Heart right ventricle (tissue), 16 donors: ENCODE measurements at regions not wholly inside any gene's neighbourhood (a gene's known extent, or its start where the extent isn't known, plus 50 kb on each side); places are given as distances from the start of the nearest gene placed in this dataset.

ENCODE experiments used
- ATAC-seq, 8 donors: fragments of 200-7000 bp; cut with Tn5 transposase; one replicate each; pipeline ENCODE4 v1.9.1; 2020; ENCODE audit warnings: mild to moderate bottlenecking in 8 of 8, moderate library complexity in 8 of 8, moderate number of reproducible peaks in 1 of 8
- DNase-seq, 2 donors: peaks; one replicate each; pipeline ENCODE4 v3.0.0-alpha.2; 2020
- H3K27ac ChIP-seq, 10 donors: fragments of 200-600 bp; sonication (generic) in 2 of 10; one replicate each; pipeline versions ENCODE4 v1.5.0 to v1.8.0; 2020 to 2022; ENCODE audit warnings: mild to moderate bottlenecking in 3 of 10
- H3K27me3 ChIP-seq, 7 donors: fragments of 200-600 bp; one replicate each; pipeline ENCODE4 v1.8.0; 2021 to 2022; ENCODE audit warnings: mild to moderate bottlenecking in 2 of 7
- H3K36me3 ChIP-seq, 9 donors: fragments of 200-600 bp; sonication (generic) in 1 of 9; one replicate each; pipeline versions ENCODE4 v1.5.0 to v1.8.0; 2020 to 2022; ENCODE audit warnings: mild to moderate bottlenecking in 2 of 9
- H3K4me1 ChIP-seq, 9 donors: fragments of 200-600 bp; sonication (generic) in 1 of 9; one replicate each; pipeline versions ENCODE4 v1.5.0 to v1.8.0; 2020 to 2022; ENCODE audit warnings: mild to moderate bottlenecking in 4 of 9
- H3K4me3 ChIP-seq, 10 donors: fragments of 200-600 bp; sonication (generic) in 2 of 10; one replicate each; pipeline versions ENCODE4 v1.5.0 to v1.8.0; 2020 to 2022; ENCODE audit warnings: mild to moderate bottlenecking in 7 of 10, moderate library complexity in 2 of 10
- H3K9me3 ChIP-seq, 11 donors: fragments of 200-600 bp in 10 of 11; sonication (generic) in 2 of 11; one replicate each; pipeline versions ENCODE4 v1.5.0 to v1.8.0; 2013 to 2022; ENCODE audit warnings: mild to moderate bottlenecking in 2 of 11, control low read depth in 1 of 11, moderate library complexity in 1 of 11
- CTCF ChIP-seq, 9 donors: fragments of 200-600 bp; sonication (generic) in 2 of 9; IDR thresholded peaks; one replicate each; pipeline versions ENCODE4 v1.5.0 to v1.8.0; 2021 to 2022; ENCODE audit warnings: antibody characterized with exemption in 9 of 9, mild to moderate bottlenecking in 5 of 9, moderate library complexity in 1 of 9
- WGBS, 2 donors: extraction: QIAGEN DNeasy Blood & Tissue Kit; methylation state at CpG; one replicate each; pipeline ENCODE4 v1.1.7; 2013; ENCODE audit warnings: inconsistent platforms in 1 of 2; 5-methylcytosine and 5-hydroxymethylcytosine counted together
- intact Hi-C, 10 donors: fragments of 100-400 bp; cut with DNase I; formaldehyde crosslinking; loops; one replicate each; pipeline versions ENCODE4 v1.11.1 to v1.14.2; 2022
- donor health status: Arrhythmogenic right ventricular cardiomyopathy.
- donor health status: ischemic (EF 13 %, LVEDD 7.1; RV severe dilation, severe dysfunction).
- donor health status: healthy with polysubstance abuse.
- donor health status: DM: no; HTN: yes; CAD: no.
- donor health status: DM: no; HTN: no; CAD: no.
- donor health status: ischemic (EF 25% LVEDD 6.9; RV normal size, moderate dysfunction).
- donor health status: ischemic (EF 25% LVEDD 5.7; RV mildly dilated, moderate dysfunction).
- donor health status: healthy.
- donor health status: DM: yes; HTN: yes; CAD: no.
- donor health status: Ischemic cardiomyopathy.
- donor health status: ischemic (EF 35%, LVEDD 5.7; RV mildly dilated, moderate dysfunction).
- donor health status: nonischemic (EF 11% LVEDD 7.7; RV severe dilation, severe dysfunction).
- donor health status: DM: yes; HTN: yes; CAD: no.
- donor health status: PGD.
- donor health status: ischemic (EF 29% LVEDD 5.4; RV normal size, mild dysfunction).
- donor health status: nonischemic (EF 23%, LVEDD 6.1; RV moderate dilation, normal function).

- Histone ChIP-seq H3K4me3 (no peak overlapping the region), H3K27ac (no peak overlapping the region), H3K4me1 (no peaks in the 10 kb centered on the region), H3K36me3 (no peaks in the 10 kb centered on the region), H3K27me3 (no peaks in the 10 kb centered on the region), H3K9me3 (peaks cover 0 to 2% (median 0%) of the 10 kb centered on the region in 11 donors)
- ATAC-seq (no peak), DNase-seq (no peak)
- TF ChIP-seq CTCF (IDR thresholded peaks at IDR 0.05) = no peak
- intact Hi-C loops = no loop called here
- 92 to 97% methylated on average over 3 of the region's 3 CpGs for WGBS, 2 donors
Measured at GRCh38 chr3:31176045-31176444, 281.6 kb upstream of the GADL1 start.

- intact Hi-C loops = no loop called here
- Histone ChIP-seq H3K9me3 (peaks cover 0 to 2% (median 0%) of the 10 kb centered on the region in 11 donors), H3K36me3 (no peaks in the 10 kb centered on the region), H3K4me1 (no peaks in the 10 kb centered on the region), H3K4me3 (no peak overlapping the region), H3K27me3 (no peaks in the 10 kb centered on the region), H3K27ac (no peak overlapping the region)
- WGBS, 2 donors = 57 to 78% methylated on average over 4 of the region's 4 CpGs
- no peak for ATAC-seq
- DNase-seq = no peak
- no peak for TF ChIP-seq CTCF (IDR thresholded peaks at IDR 0.05)
Measured at GRCh38 chr3:31178467-31178866, 284.0 kb upstream of the GADL1 start.

GRCh38 chr3:31179768-31180167 lies 285.3 kb upstream of the GADL1 start:
- H3K9me3 ChIP-seq = peaks cover 0 to 2% (median 0%) of the 10 kb centered on the region in 11 donors
- intact Hi-C loops = no loop called here
- no peak overlapping the region for H3K4me3 ChIP-seq
- H3K27me3 ChIP-seq = no peaks in the 10 kb centered on the region
- DNase-seq (no peak), ATAC-seq (no peak)
- no peak for TF ChIP-seq CTCF (IDR thresholded peaks at IDR 0.05)
- H3K36me3 ChIP-seq = no peaks in the 10 kb centered on the region
- no peaks in the 10 kb centered on the region for H3K4me1 ChIP-seq
- WGBS, 2 donors = 91% methylated on average over 3 of the region's 3 CpGs
- H3K27ac ChIP-seq = no peak overlapping the region

GRCh38 chr3:31180274-31180673 lies 285.8 kb upstream of the GADL1 start:
- TF ChIP-seq CTCF (IDR thresholded peaks at IDR 0.05) = no peak
- Histone ChIP-seq H3K27me3 (no peaks in the 10 kb centered on the region), H3K4me3 (no peak overlapping the region), H3K36me3 (no peaks in the 10 kb centered on the region), H3K9me3 (peaks cover 0 to 2% (median 0%) of the 10 kb centered on the region in 11 donors), H3K4me1 (no peaks in the 10 kb centered on the region), H3K27ac (no peak overlapping the region)
- ATAC-seq (no peak), DNase-seq (no peak)
- 64% methylated on average over 1 of the region's 1 CpG for WGBS, 2 donors
- intact Hi-C loops = no loop called here

GRCh38 chr3:31181661-31182060 lies 287.2 kb upstream of the GADL1 start:
- no peaks in the 10 kb centered on the region for H3K9me3 ChIP-seq
- TF ChIP-seq CTCF (IDR thresholded peaks at IDR 0.05) = no peak
- no peak overlapping the region for H3K27ac ChIP-seq
- no peaks in the 10 kb centered on the region for H3K4me1 ChIP-seq
- DNase-seq (no peak), ATAC-seq (no peak)
- H3K4me3 ChIP-seq = no peak overlapping the region
- intact Hi-C loops = no loop called here
- H3K27me3 ChIP-seq = no peaks in the 10 kb centered on the region
- no peaks in the 10 kb centered on the region for H3K36me3 ChIP-seq
- 94 to 96% methylated on average over 16 of the region's 16 CpGs for WGBS, 2 donors
